KOPT-K1 (cell line): ENCODE measurements at regions not wholly inside any gene's neighbourhood (a gene's known extent, or its start where the extent isn't known, plus 50 kb on each side); places are given as distances from the start of the nearest gene placed in this dataset.
"Not testable (repeated sequence)": the region's sequence is repeated elsewhere in the genome, so short reads cannot be mapped to it uniquely, and the experiment has no call there.

Experiments
- H3K27ac ChIP-seq: fragments of 200-600 bp; sonication (generic); 2 replicates; pipeline ENCODE4 v1.5.1; 2016; ENCODE audit warnings: antibody characterized with exemption, mild to moderate bottlenecking, low read depth, low read length; ENCODE audit not compliant: poor library complexity, severe bottlenecking
- H3K36me3 ChIP-seq: fragments of 200-600 bp; sonication (generic); 2 replicates; pipeline ENCODE4 v1.5.1; 2017; ENCODE audit warnings: antibody characterized with exemption, mild to moderate bottlenecking, low read length, moderate library complexity; ENCODE audit not compliant: insufficient read depth
- H3K9me3 ChIP-seq: fragments of 200-600 bp; sonication (generic); 2 replicates; pipeline ENCODE4 v1.5.1; 2017; ENCODE audit warnings: antibody characterized with exemption, low read length, mild to moderate bottlenecking; ENCODE audit not compliant: insufficient read depth, poor library complexity, severe bottlenecking

GRCh38 chr11:54927704-54928103 lies 221.1 kb downstream of the OR4A5 start:
- no peaks in the 10 kb centered on the region for H3K36me3 ChIP-seq
- H3K27ac ChIP-seq, result no peak overlapping the region
- peaks cover 69% of the 10 kb centered on the region for H3K9me3 ChIP-seq

- no peaks in the 10 kb centered on the region for H3K36me3 ChIP-seq
- H3K27ac ChIP-seq, result no peak overlapping the region
- peaks cover 67% of the 10 kb centered on the region for H3K9me3 ChIP-seq
Measured at GRCh38 chr11:54930930-54931329, 224.3 kb downstream of the OR4A5 start.

GRCh38 chr11:54944211-54944610 lies 237.6 kb downstream of the OR4A5 start:
- H3K27ac ChIP-seq, result no peak overlapping the region
- no peaks in the 10 kb centered on the region for H3K36me3 ChIP-seq
- peaks cover 32% of the 10 kb centered on the region for H3K9me3 ChIP-seq

- H3K9me3 ChIP-seq, result peaks cover 18% of the 10 kb centered on the region
- H3K27ac ChIP-seq, result no peak overlapping the region
- H3K36me3 ChIP-seq, result no peaks in the 10 kb centered on the region
Measured at GRCh38 chr11:54946424-54946823, 239.8 kb downstream of the OR4A5 start.

GRCh38 chr11:54947175-54947574 lies 240.5 kb downstream of the OR4A5 start:
- H3K36me3 ChIP-seq, H3K27ac ChIP-seq: not testable (repeated sequence)
- peaks cover 15% of the 10 kb centered on the region for H3K9me3 ChIP-seq

GRCh38 chr11:54979375-54979774 lies 272.7 kb downstream of the OR4A5 start:
- Histone ChIP-seq H3K27ac (no peak overlapping the region), H3K36me3 (no peaks in the 10 kb centered on the region), H3K9me3 (peaks cover 32% of the 10 kb centered on the region)

- Histone ChIP-seq H3K36me3 (no peaks in the 10 kb centered on the region), H3K9me3 (peaks cover 8% of the 10 kb centered on the region)
Measured at GRCh38 chr11:54985731-54986130, 276.2 kb upstream of the TRIM48 start.

GRCh38 chr11:55028837-55029236 lies 233.1 kb upstream of the TRIM48 start:
- peaks cover 61% of the 10 kb centered on the region for H3K9me3 ChIP-seq
- H3K27ac ChIP-seq, result not testable (repeated sequence)

More at GRCh38 chr11:54985731-54986130, 276.2 kb upstream of the TRIM48 start:
- no peak overlapping the region for H3K27ac ChIP-seq

GRCh38 chr11:55054723-55055122 lies 207.2 kb upstream of the TRIM48 start:
- Histone ChIP-seq H3K9me3 (peaks cover 58% of the 10 kb centered on the region), H3K36me3 (no peaks in the 10 kb centered on the region), H3K27ac (no peak overlapping the region)

More at GRCh38 chr11:55028837-55029236, 233.1 kb upstream of the TRIM48 start:
- not testable (repeated sequence) for H3K36me3 ChIP-seq

GRCh38 chr11:55084588-55084987 lies 177.4 kb upstream of the TRIM48 start:
- H3K27ac ChIP-seq, H3K36me3 ChIP-seq: not testable (repeated sequence)
- peaks cover 16% of the 10 kb centered on the region for H3K9me3 ChIP-seq

- Histone ChIP-seq H3K9me3 (peaks cover 35% of the 10 kb centered on the region), H3K27ac (no peak overlapping the region), H3K36me3 (no peaks in the 10 kb centered on the region)
Measured at GRCh38 chr11:55106391-55106790, 155.6 kb upstream of the TRIM48 start.
